OCI-LY3 (cell line): ENCODE measurements at regions not wholly inside any gene's neighbourhood (a gene's known extent, or its start where the extent isn't known, plus 50 kb on each side); places are given as distances from the start of the nearest gene placed in this dataset.

Experiments used
- EZH2phosphoT487 ChIP-seq: fragments of 200-600 bp; shearing (Covaris generic); IDR thresholded peaks from 2 replicates; pipeline ENCODE4 v1.6.1; 2018; ENCODE audit warnings: antibody characterized with exemption, mixed run types, low read depth
- TF ChIP-seq, protein P1 (sequence below): fragments of 200-600, 300-600 bp; sonication (generic); IDR thresholded peaks from 2 replicates; pipeline ENCODE4 v1.5.1; 2014; ENCODE audit warnings: antibody characterized with exemption, low read length, low read depth

DNA sequence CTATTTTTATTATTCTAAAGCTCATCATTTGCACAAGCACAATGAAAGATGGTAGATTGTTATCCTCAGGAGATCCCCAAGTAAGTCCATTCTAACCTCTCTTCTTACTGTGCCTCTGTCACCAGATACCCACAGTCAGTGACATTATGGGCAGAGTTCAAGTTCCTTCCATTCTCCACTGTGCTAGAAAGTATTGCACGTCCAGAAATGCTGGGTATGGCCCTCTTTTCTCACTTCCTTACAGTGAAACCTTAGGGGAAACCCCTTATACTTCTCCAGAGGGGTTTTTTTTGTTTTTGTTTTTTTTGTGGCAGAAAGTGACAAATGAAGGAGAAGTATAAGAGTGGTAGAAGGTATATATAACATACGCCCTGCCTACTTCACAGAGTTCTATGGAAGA, 102.9 kb downstream of the DIO2 start:
- TF ChIP-seq, protein P1, sequence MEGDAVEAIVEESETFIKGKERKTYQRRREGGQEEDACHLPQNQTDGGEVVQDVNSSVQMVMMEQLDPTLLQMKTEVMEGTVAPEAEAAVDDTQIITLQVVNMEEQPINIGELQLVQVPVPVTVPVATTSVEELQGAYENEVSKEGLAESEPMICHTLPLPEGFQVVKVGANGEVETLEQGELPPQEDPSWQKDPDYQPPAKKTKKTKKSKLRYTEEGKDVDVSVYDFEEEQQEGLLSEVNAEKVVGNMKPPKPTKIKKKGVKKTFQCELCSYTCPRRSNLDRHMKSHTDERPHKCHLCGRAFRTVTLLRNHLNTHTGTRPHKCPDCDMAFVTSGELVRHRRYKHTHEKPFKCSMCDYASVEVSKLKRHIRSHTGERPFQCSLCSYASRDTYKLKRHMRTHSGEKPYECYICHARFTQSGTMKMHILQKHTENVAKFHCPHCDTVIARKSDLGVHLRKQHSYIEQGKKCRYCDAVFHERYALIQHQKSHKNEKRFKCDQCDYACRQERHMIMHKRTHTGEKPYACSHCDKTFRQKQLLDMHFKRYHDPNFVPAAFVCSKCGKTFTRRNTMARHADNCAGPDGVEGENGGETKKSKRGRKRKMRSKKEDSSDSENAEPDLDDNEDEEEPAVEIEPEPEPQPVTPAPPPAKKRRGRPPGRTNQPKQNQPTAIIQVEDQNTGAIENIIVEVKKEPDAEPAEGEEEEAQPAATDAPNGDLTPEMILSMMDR: no peak
- no peak for TF ChIP-seq EZH2phosphoT487
